ENCODE measurements at regions not wholly inside any gene's neighbourhood (a gene's known extent, or its start where the extent isn't known, plus 50 kb on each side); places are given as distances from the start of the nearest gene placed in this dataset.

DNA sequence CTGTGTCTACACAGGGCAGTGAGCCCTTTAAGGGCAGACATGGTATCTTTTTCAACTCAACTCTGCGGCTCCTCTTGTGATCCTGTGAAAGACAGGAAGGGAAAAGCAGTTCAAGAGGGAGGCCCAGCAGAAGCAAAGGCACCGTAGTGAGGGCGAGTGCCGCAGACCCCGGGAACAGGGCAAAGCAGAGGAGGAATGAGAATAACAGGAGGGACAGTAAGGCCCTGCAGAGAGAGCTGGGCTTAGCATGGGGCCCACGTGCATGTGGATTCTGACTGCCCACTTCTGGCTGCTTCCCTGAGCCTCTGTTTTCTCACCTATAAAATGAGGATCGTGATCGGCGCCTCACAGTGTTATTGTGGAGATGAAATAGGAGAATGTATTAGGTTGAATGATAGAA lies 409.3 kb downstream of the PTPRU start:
- H3K9me3 ChIP-seq (ENCODE audit: control insufficient read depth in 4 of 4, insufficient read depth in 3 of 4, low read length in 3 of 4) = peaks cover 0 to 5% (median 0%) of the 10 kb centered on the region in 4 donors
- H3K36me3 ChIP-seq (ENCODE audit: control insufficient read depth in 4 of 4, insufficient read depth in 4 of 4, low read length in 4 of 4) = no peaks in the 10 kb centered on the region
- no peak overlapping the region for H3K9ac ChIP-seq (ENCODE audit: insufficient read depth in 1 of 2, low read length in 2 of 2)
- H3K4me1 ChIP-seq (ENCODE audit: control insufficient read depth in 5 of 5, insufficient read depth in 5 of 5, low read length in 5 of 5) = no peaks in the 10 kb centered on the region
- no peak overlapping the region for H3K27ac ChIP-seq (ENCODE audit: low read depth in 1 of 2, low read length in 1 of 2)
- ATAC-seq (ENCODE audit: insufficient read depth, low FRiP score) (no peak), DNase-seq (no peak)
- no peak overlapping the region for H3K4me3 ChIP-seq
- H3K27me3 ChIP-seq (ENCODE audit: control insufficient read depth in 3 of 3, insufficient read depth in 3 of 3, low read length in 2 of 3) = peaks cover 0 to 3% (median 0%) of the 10 kb centered on the region in 3 donors
- 67 to 69% methylated on average over 9 of the region's 9 CpGs for WGBS, 2 donors
- TF ChIP-seq, protein P1, sequence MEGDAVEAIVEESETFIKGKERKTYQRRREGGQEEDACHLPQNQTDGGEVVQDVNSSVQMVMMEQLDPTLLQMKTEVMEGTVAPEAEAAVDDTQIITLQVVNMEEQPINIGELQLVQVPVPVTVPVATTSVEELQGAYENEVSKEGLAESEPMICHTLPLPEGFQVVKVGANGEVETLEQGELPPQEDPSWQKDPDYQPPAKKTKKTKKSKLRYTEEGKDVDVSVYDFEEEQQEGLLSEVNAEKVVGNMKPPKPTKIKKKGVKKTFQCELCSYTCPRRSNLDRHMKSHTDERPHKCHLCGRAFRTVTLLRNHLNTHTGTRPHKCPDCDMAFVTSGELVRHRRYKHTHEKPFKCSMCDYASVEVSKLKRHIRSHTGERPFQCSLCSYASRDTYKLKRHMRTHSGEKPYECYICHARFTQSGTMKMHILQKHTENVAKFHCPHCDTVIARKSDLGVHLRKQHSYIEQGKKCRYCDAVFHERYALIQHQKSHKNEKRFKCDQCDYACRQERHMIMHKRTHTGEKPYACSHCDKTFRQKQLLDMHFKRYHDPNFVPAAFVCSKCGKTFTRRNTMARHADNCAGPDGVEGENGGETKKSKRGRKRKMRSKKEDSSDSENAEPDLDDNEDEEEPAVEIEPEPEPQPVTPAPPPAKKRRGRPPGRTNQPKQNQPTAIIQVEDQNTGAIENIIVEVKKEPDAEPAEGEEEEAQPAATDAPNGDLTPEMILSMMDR (IDR thresholded peaks at IDR 0.05; ENCODE audit: control extremely low read depth, extremely low read depth) = no peak

DNA sequence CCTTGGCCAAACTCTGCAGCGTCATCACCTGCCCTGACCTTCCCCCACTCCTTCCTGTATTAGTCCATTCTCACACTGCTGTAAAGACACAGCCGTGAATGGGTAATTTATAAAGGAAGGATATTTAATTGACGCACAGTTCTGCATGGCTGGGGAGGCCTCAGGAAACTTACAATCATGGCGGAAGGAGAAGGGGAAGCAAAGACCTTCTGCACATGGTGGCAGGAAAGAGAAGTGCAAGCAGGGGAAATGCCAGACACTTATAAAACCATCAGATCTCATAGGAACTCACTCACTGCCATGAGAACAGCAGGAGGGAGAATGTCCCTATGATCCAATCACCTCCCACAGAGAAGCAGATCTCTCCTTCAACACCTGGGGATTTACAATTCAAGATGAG lies 408.5 kb downstream of the PTPRU start:
- no peak overlapping the region for H3K4me3 ChIP-seq

DNA sequence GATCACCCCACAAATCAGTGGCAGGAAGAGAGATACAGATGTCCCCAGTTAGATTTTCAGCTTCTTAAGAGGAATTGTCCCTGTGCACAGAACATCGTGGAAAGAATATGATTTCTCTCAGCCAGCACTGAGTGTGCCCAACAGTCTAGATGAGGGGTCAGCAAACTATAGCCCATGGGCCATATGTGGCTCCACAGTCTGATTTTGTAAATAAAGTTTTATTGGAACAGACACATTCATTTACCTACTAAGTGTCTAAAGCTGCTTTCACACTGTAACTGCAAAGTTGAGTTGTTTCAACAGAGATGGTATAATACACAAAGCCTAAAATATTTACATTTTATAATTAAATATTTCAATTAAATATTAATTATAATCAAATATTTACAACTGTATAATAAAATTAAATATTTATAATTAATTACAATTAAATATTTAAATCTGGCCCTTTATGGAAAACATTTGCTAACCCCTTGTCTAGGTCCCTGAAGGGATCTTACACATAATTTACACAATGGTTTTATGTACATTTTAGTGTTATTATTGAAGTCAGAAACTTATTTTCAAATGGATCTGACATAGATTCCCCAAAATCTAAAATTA lies 407.6 kb downstream of the PTPRU start:
- Histone ChIP-seq H3K4me3 (no peak overlapping the region), H3K4me1 (ENCODE audit: control insufficient read depth in 5 of 5, insufficient read depth in 5 of 5, low read length in 5 of 5) (no peaks in the 10 kb centered on the region), H3K9me3 (ENCODE audit: control insufficient read depth in 4 of 4, insufficient read depth in 3 of 4, low read length in 3 of 4) (no peaks in the 10 kb centered on the region), H3K27me3 (ENCODE audit: control insufficient read depth in 3 of 3, insufficient read depth in 3 of 3, low read length in 2 of 3) (peaks cover 0 to 3% (median 0%) of the 10 kb centered on the region in 3 donors), H3K36me3 (ENCODE audit: control insufficient read depth in 4 of 4, insufficient read depth in 4 of 4, low read length in 4 of 4) (no peaks in the 10 kb centered on the region), H3K27ac (ENCODE audit: low read depth in 1 of 2, low read length in 1 of 2) (no peak overlapping the region), H3K9ac (ENCODE audit: insufficient read depth in 1 of 2, low read length in 2 of 2) (no peak overlapping the region)
- ATAC-seq (ENCODE audit: insufficient read depth, low FRiP score) (no peak), DNase-seq (no peak)
- TF ChIP-seq, protein P1 (IDR thresholded peaks at IDR 0.05; ENCODE audit: control extremely low read depth, extremely low read depth) = no peak
- WGBS, 2 donors = 93 to 96% methylated on average over 1 of the region's 1 CpG

More for the DNA sequence above, 408.5 kb downstream of the PTPRU start:
- H3K36me3 ChIP-seq (ENCODE audit: control insufficient read depth in 4 of 4, insufficient read depth in 4 of 4, low read length in 4 of 4) = no peaks in the 10 kb centered on the region
- H3K9ac ChIP-seq (ENCODE audit: insufficient read depth in 1 of 2, low read length in 2 of 2) = no peak overlapping the region
- DNase-seq (no peak), ATAC-seq (ENCODE audit: insufficient read depth, low FRiP score) (no peak)
- peaks cover 0 to 2% (median 0%) of the 10 kb centered on the region in 4 donors for H3K9me3 ChIP-seq (ENCODE audit: control insufficient read depth in 4 of 4, insufficient read depth in 3 of 4, low read length in 3 of 4)
- peaks cover 0 to 3% (median 0%) of the 10 kb centered on the region in 3 donors for H3K27me3 ChIP-seq (ENCODE audit: control insufficient read depth in 3 of 3, insufficient read depth in 3 of 3, low read length in 2 of 3)
- H3K4me1 ChIP-seq (ENCODE audit: control insufficient read depth in 5 of 5, insufficient read depth in 5 of 5, low read length in 5 of 5) = no peaks in the 10 kb centered on the region
- 41 to 54% methylated on average over 4 of the region's 4 CpGs for WGBS, 2 donors
- TF ChIP-seq, protein P1 (IDR thresholded peaks at IDR 0.05; ENCODE audit: control extremely low read depth, extremely low read depth) = no peak
- H3K27ac ChIP-seq (ENCODE audit: low read depth in 1 of 2, low read length in 1 of 2) = no peak overlapping the region

DNA sequence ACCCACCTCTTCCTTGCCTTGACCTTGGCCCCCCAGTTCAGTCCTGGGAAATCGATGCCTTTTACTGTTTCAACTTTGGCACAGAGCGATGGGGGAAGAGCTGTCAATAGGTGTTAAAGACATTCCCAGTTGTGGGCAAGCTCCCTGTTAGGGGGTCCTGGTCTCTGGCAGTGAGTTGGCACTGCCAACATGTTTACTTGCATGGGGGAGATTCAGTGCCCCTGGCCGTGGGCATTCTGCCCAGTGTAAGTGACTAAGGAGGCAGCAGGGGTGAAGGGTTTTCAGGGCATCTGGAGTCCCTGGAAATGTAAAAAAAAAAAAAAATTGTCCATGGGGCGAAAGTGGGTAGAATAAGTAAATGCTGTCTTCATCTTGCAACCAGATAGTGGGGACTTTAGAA lies 407.0 kb downstream of the PTPRU start:
- H3K27me3 ChIP-seq (ENCODE audit: control insufficient read depth in 3 of 3, insufficient read depth in 3 of 3, low read length in 2 of 3) = peaks cover 0 to 3% (median 0%) of the 10 kb centered on the region in 3 donors
- H3K9me3 ChIP-seq (ENCODE audit: control insufficient read depth in 4 of 4, insufficient read depth in 3 of 4, low read length in 3 of 4) = no peaks in the 10 kb centered on the region
- WGBS, 2 donors = 77 to 91% methylated on average over 4 of the region's 4 CpGs
- no peak for ATAC-seq (ENCODE audit: insufficient read depth, low FRiP score)
- H3K27ac ChIP-seq (ENCODE audit: low read depth in 1 of 2, low read length in 1 of 2) = no peak overlapping the region
- no peaks in the 10 kb centered on the region for H3K36me3 ChIP-seq (ENCODE audit: control insufficient read depth in 4 of 4, insufficient read depth in 4 of 4, low read length in 4 of 4)
- H3K9ac ChIP-seq (ENCODE audit: insufficient read depth in 1 of 2, low read length in 2 of 2) = no peak overlapping the region
- H3K4me1 ChIP-seq (ENCODE audit: control insufficient read depth in 5 of 5, insufficient read depth in 5 of 5, low read length in 5 of 5) = no peaks in the 10 kb centered on the region
- TF ChIP-seq, protein P1 (IDR thresholded peaks at IDR 0.05; ENCODE audit: control extremely low read depth, extremely low read depth) = no peak
- DNase-seq = no peak
- no peak overlapping the region for H3K4me3 ChIP-seq
